GM12878 (cell line): ENCODE measurements at regions not wholly inside any gene's neighbourhood (a gene's known extent, or its start where the extent isn't known, plus 50 kb on each side); places are given as distances from the start of the nearest gene placed in this dataset.

Experiments
- ATAC-seq: fragments of 200-7000 bp; cut with Tn5 transposase; 3 replicates; pipeline ENCODE4 v1.9.1; 2020; ENCODE audit warnings: mild to moderate bottlenecking, moderate library complexity
- BruUV-seq: library from RNA; stranded (reverse); fragments of 400-500 nt; replicated peaks from 2 replicates; lab custom pipeline; 2021; lab: Mats Ljungman, UMichigan
- CTCF ChIA-PET: fragments of 300-600 bp; sonication (Branson Sonifier 250); formaldehyde crosslinking; extraction: SDS; loops from one replicate; lab custom pipeline; 2021; ENCODE audit warnings: inconsistent platforms; lab: Yijun Ruan, JAX
- POLR2A ChIA-PET: fragments of 350-600 bp; formaldehyde crosslinking; extraction: SDS; loops from one replicate; lab custom pipeline; 2021; ENCODE audit warnings: inconsistent platforms; lab: Charles Lee
- RAD21 ChIA-PET: fragments of 300-600 bp; sonication (Branson Sonifier 250); formaldehyde crosslinking; loops from one replicate; lab custom pipeline; 2023; ENCODE audit warnings: antibody characterized with exemption; ENCODE audit not compliant: unreplicated experiment; lab: Charles Lee
- SMC1A ChIA-PET: fragments of 300-600 bp; sonication (Branson Sonifier 250); formaldehyde crosslinking; loops from one replicate; lab custom pipeline; 2023; ENCODE audit not compliant: unreplicated experiment, uncharacterized antibody; lab: Charles Lee
- DNase-seq: peaks from one replicate; pipeline ENCODE4 v3.0.0-alpha.2; 2011; ENCODE audit warnings: low read depth, low spot score
- FAIRE-seq: peaks from 3 replicates; lab custom pipeline; 2011; peaks lifted over from hg19 to GRCh38; lab: Jason Lieb, UNC
- H2AFZ ChIP-seq: 2 replicates; pipeline ENCODE4 v1.6.0; 2011; ENCODE audit warnings: low read depth, low read length, control low read depth; ENCODE audit not compliant: control insufficient read depth
- H3K27ac ChIP-seq: 2 replicates; pipeline ENCODE4 v1.5.1; 2011; ENCODE audit warnings: control low read depth; ENCODE audit not compliant: control insufficient read depth, insufficient read depth
- H3K27me3 ChIP-seq, 2 experiments: replicated peaks in 1 of 2; 2 replicates each; pipeline versions ENCODE4 v1.6.0 to v1.6.1; 2011; ENCODE audit warnings: low read length in 1 of 2; ENCODE audit not compliant: control insufficient read depth in 2 of 2, insufficient read depth in 2 of 2
- H3K36me3 ChIP-seq, 2 experiments: 2 replicates each; pipeline ENCODE4 v1.5.1; 2011; ENCODE audit warnings: low read length in 1 of 2; ENCODE audit not compliant: control insufficient read depth in 2 of 2, insufficient read depth in 2 of 2
- H3K4me1 ChIP-seq: 2 replicates; pipeline ENCODE4 v1.6.1; 2011; ENCODE audit warnings: mild to moderate bottlenecking, low read length, moderate library complexity, mixed read lengths; ENCODE audit not compliant: control insufficient read depth, insufficient read depth
- H3K4me2 ChIP-seq: 2 replicates; pipeline ENCODE4 v1.6.0; 2011; ENCODE audit warnings: control low read depth; ENCODE audit not compliant: control insufficient read depth, insufficient read depth
- H3K4me3 ChIP-seq: fragments of 200-600 bp; sonication (generic); 2 replicates; pipeline ENCODE4 v1.5.1; 2016
- H3K79me2 ChIP-seq: 2 replicates; pipeline ENCODE4 v1.6.0; 2011; ENCODE audit warnings: low read length; ENCODE audit not compliant: control insufficient read depth, insufficient read depth
- H3K9ac ChIP-seq: 2 replicates; pipeline ENCODE4 v1.8.0; 2011; ENCODE audit warnings: low read length, control low read depth, mixed read lengths; ENCODE audit not compliant: control insufficient read depth, insufficient read depth
- H3K9me3 ChIP-seq: replicated peaks from 3 replicates; pipeline ENCODE4 v1.5.1; 2011; ENCODE audit warnings: mild to moderate bottlenecking, low read length; ENCODE audit not compliant: control insufficient read depth, insufficient read depth
- H4K20me1 ChIP-seq: 2 replicates; pipeline ENCODE4 v1.6.0; 2011; ENCODE audit not compliant: control insufficient read depth, insufficient read depth
- BRCA1 ChIP-seq: IDR thresholded peaks from 2 replicates; pipeline ENCODE4 v1.6.1; 2011; ENCODE audit warnings: low read depth, low read length, improper control_type of control experiment
- EP300 ChIP-seq, 2 experiments: fragments of 150-350 bp in 1 of 2; IDR thresholded peaks; 2 replicates each; pipeline ENCODE4 v1.6.1; 2011 to 2012; ENCODE audit warnings: low read depth in 2 of 2, low read length in 2 of 2, borderline replicate concordance in 1 of 2, improper control_type of control experiment in 1 of 2, inconsistent platforms in 1 of 2; ENCODE audit not compliant: control insufficient read depth in 1 of 2
- GABPA ChIP-seq: IDR thresholded peaks from 2 replicates; pipeline ENCODE4 v1.6.1; 2014; ENCODE audit warnings: antibody characterized with exemption, low read depth, mild to moderate bottlenecking, inconsistent platforms
- GATAD2B ChIP-seq: fragments of 450-650 bp; conservative IDR thresholded peaks from 2 replicates; pipeline ENCODE4 v1.6.1; 2017; ENCODE audit warnings: low read depth, mild to moderate bottlenecking, moderate library complexity
- LARP7 ChIP-seq: fragments of 450-650 bp; IDR thresholded peaks from 2 replicates; pipeline ENCODE4 v1.6.1; 2017; ENCODE audit warnings: mild to moderate bottlenecking
- MTA2 ChIP-seq: fragments of 450-650 bp; IDR thresholded peaks from 2 replicates; pipeline ENCODE4 v1.6.1; 2016; ENCODE audit warnings: low read depth, mild to moderate bottlenecking, moderate library complexity
- NFIC ChIP-seq: IDR thresholded peaks from 2 replicates; pipeline ENCODE4 v1.6.1; 2012; ENCODE audit warnings: low read depth, mild to moderate bottlenecking, inconsistent platforms, low read length, moderate library complexity
- NFXL1 ChIP-seq: fragments of 450-650 bp; IDR thresholded peaks from 2 replicates; pipeline ENCODE4 v1.6.1; 2017; ENCODE audit warnings: antibody characterized with exemption, mild to moderate bottlenecking, borderline replicate concordance
- SMAD1 ChIP-seq: fragments of 450-650 bp; IDR thresholded peaks from 2 replicates; pipeline ENCODE4 v1.6.1; 2018; ENCODE audit warnings: mild to moderate bottlenecking, low read depth; ENCODE audit not compliant: partially characterized antibody
- STAT1 ChIP-seq: fragments of 450-650 bp; conservative IDR thresholded peaks from 2 replicates; pipeline ENCODE4 v1.6.1; 2014; ENCODE audit warnings: antibody characterized with exemption, mild to moderate bottlenecking
- ZNF24 ChIP-seq: fragments of 450-650 bp; IDR thresholded peaks from 2 replicates; pipeline ENCODE4 v1.6.1; 2017; ENCODE audit warnings: antibody characterized with exemption, mild to moderate bottlenecking
- WGBS: methylation state at CpG from one replicate; pipeline ENCODE4 v1.1.6; 2016; ENCODE audit warnings: low lambda C conversion rate; ENCODE audit not compliant: insufficient replicate concordance, insufficient coverage; ENCODE audit errors: missing lambda C conversion rate; 5-methylcytosine and 5-hydroxymethylcytosine counted together
- in situ Hi-C: fragments of 300-500 bp; cut with MboI; formaldehyde crosslinking; loops from 9 replicates; pipeline ENCODE4 v1.14.3; 2018; ENCODE audit warnings: mixed read lengths
- intact Hi-C: fragments of 100-400 bp; cut with micrococcal nuclease; formaldehyde crosslinking; loops from one replicate; pipeline ENCODE4 v1.14.2; 2022; ENCODE audit not compliant: unreplicated experiment
- TF ChIP-seq, protein P1 (sequence below): fragments of 450-650 bp; IDR thresholded peaks from 2 replicates; pipeline ENCODE4 v1.6.1; 2017; ENCODE audit warnings: low read depth, mild to moderate bottlenecking, moderate library complexity
- TF ChIP-seq, protein P2 (sequence below): IDR thresholded peaks from 2 replicates; pipeline ENCODE4 v1.6.1; 2011; ENCODE audit warnings: low read depth, mild to moderate bottlenecking, low read length, moderate library complexity, borderline replicate concordance; ENCODE audit errors: extremely low read depth
- TF ChIP-seq, protein P3 (sequence below): fragments of 450-650 bp; IDR thresholded peaks from 2 replicates; pipeline ENCODE4 v1.6.1; 2017; ENCODE audit warnings: mild to moderate bottlenecking
- TF ChIP-seq, protein P4 (sequence below): fragments of 450-650 bp; IDR thresholded peaks from 2 replicates; pipeline ENCODE4 v1.6.1; 2017; ENCODE audit warnings: mild to moderate bottlenecking, moderate library complexity

DNA sequence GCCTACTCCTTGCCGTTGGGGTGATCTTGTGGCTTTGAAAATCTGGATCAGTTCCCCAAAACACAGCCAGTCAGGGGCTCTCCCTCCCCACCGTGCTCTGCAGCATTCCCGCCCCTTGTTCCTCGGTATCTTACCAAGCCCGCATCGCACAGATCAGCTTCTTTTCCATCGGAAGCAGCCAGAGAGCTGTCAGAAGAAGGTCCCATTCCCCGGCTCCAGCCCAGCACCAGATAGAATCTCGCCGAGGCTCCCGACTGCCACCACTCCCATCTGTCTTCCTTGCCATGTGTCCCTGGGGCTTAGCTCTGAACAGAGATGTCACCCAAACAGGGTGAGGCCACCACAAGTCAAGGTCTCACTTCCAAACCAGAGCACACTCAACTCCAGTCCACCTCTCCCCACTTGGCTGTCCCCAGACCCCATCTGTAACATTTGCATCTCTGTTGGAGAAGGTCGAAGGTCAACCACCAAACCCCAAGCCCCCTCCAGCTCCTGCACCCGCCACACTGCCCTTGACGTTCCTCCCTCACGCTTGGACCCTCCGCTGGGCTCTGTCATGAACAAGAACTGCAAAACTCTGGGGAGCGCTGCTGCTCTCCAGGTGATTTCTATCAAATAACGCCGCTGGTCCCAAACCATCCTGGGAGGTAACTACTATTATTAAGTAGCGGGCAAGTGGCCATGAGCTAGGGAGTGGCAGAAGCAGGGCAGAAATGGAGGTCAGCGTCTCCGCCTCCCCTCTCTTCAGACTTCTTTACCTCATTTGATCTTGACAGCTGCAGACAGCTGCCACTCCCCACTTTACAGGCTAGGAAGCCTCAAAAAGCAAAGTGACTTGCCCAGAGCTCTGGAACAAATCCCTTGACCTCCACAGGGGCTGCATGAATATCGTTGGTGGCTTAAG, 70.0 kb upstream of the TAF1B start:
- Histone ChIP-seq H3K4me1 (peaks cover 6% of the 10 kb centered on the region; the same call in 1 of the 2 replicates), H3K79me2 (no peaks in the 10 kb centered on the region), H3K4me3 (no peak overlapping the region), H2AFZ (no peak overlapping the region), H3K27me3 (no peaks in the 10 kb centered on the region; a peak in 2 of 4 replicates), H4K20me1 (no peaks in the 10 kb centered on the region), H3K4me2 (no peak overlapping the region), H3K9ac (no peak overlapping the region), H3K9me3 (no peaks in the 10 kb centered on the region), H3K36me3 (no peaks in the 10 kb centered on the region), H3K27ac (no peak overlapping the region)
- DNase-seq (no peak), FAIRE-seq (no peak), ATAC-seq (no peak)
- 57% methylated on average over 23 of the region's 23 CpGs for WGBS
- no TSS peak for BruUV-seq
- ChIA-PET SMC1A (no interaction called here), RAD21 (no interaction called here), POLR2A (no interaction called here), CTCF (interaction anchor here (0.6 to 2.3 kb wide), 4 partner anchors 10 to 47 kb away, joined by 3 to 8 read pairs (median 6); no protein-coding TSS in a partner anchor)
- in situ Hi-C loops (no loop called here), intact Hi-C loops (no loop called here)
- TF ChIP-seq, protein P1, sequence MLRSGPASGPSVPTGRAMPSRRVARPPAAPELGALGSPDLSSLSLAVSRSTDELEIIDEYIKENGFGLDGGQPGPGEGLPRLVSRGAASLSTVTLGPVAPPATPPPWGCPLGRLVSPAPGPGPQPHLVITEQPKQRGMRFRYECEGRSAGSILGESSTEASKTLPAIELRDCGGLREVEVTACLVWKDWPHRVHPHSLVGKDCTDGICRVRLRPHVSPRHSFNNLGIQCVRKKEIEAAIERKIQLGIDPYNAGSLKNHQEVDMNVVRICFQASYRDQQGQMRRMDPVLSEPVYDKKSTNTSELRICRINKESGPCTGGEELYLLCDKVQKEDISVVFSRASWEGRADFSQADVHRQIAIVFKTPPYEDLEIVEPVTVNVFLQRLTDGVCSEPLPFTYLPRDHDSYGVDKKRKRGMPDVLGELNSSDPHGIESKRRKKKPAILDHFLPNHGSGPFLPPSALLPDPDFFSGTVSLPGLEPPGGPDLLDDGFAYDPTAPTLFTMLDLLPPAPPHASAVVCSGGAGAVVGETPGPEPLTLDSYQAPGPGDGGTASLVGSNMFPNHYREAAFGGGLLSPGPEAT, result no peak
- TF ChIP-seq GATAD2B (no peak), NFIC (no peak), SMAD1 (no peak), GABPA (no peak), MTA2 (no peak), EP300 (IDR thresholded peaks at IDR 0.05; ENCODE audit: borderline replicate concordance in 1 of 2, control insufficient read depth in 1 of 2, low read depth in 2 of 2, low read length in 2 of 2) (no peak), BRCA1 (no peak), NFXL1 (no peak), LARP7 (no peak), STAT1 (no peak), ZNF24 (no peak)
- TF ChIP-seq, protein P2, sequence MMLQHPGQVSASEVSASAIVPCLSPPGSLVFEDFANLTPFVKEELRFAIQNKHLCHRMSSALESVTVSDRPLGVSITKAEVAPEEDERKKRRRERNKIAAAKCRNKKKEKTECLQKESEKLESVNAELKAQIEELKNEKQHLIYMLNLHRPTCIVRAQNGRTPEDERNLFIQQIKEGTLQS, result no peak
- TF ChIP-seq, protein P3, sequence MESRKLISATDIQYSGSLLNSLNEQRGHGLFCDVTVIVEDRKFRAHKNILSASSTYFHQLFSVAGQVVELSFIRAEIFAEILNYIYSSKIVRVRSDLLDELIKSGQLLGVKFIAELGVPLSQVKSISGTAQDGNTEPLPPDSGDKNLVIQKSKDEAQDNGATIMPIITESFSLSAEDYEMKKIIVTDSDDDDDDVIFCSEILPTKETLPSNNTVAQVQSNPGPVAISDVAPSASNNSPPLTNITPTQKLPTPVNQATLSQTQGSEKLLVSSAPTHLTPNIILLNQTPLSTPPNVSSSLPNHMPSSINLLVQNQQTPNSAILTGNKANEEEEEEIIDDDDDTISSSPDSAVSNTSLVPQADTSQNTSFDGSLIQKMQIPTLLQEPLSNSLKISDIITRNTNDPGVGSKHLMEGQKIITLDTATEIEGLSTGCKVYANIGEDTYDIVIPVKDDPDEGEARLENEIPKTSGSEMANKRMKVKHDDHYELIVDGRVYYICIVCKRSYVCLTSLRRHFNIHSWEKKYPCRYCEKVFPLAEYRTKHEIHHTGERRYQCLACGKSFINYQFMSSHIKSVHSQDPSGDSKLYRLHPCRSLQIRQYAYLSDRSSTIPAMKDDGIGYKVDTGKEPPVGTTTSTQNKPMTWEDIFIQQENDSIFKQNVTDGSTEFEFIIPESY, result no peak
- TF ChIP-seq, protein P4, sequence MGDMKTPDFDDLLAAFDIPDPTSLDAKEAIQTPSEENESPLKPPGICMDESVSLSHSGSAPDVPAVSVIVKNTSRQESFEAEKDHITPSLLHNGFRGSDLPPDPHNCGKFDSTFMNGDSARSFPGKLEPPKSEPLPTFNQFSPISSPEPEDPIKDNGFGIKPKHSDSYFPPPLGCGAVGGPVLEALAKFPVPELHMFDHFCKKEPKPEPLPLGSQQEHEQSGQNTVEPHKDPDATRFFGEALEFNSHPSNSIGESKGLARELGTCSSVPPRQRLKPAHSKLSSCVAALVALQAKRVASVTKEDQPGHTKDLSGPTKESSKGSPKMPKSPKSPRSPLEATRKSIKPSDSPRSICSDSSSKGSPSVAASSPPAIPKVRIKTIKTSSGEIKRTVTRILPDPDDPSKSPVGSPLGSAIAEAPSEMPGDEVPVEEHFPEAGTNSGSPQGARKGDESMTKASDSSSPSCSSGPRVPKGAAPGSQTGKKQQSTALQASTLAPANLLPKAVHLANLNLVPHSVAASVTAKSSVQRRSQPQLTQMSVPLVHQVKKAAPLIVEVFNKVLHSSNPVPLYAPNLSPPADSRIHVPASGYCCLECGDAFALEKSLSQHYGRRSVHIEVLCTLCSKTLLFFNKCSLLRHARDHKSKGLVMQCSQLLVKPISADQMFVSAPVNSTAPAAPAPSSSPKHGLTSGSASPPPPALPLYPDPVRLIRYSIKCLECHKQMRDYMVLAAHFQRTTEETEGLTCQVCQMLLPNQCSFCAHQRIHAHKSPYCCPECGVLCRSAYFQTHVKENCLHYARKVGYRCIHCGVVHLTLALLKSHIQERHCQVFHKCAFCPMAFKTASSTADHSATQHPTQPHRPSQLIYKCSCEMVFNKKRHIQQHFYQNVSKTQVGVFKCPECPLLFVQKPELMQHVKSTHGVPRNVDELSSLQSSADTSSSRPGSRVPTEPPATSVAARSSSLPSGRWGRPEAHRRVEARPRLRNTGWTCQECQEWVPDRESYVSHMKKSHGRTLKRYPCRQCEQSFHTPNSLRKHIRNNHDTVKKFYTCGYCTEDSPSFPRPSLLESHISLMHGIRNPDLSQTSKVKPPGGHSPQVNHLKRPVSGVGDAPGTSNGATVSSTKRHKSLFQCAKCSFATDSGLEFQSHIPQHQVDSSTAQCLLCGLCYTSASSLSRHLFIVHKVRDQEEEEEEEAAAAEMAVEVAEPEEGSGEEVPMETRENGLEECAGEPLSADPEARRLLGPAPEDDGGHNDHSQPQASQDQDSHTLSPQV, result no peak
